ENCODE measurements at regions not wholly inside any gene's neighbourhood (a gene's known extent, or its start where the extent isn't known, plus 50 kb on each side); places are given as distances from the start of the nearest gene placed in this dataset.

GRCh38 chr11:64472593-64473455 lies 82.9 kb upstream of the SLC22A11 start:
- DNase-seq: no peak
- no peaks in the 10 kb centered on the region for H3K4me1 ChIP-seq (ENCODE audit: control extremely low read depth in 1 of 4, control insufficient read depth in 4 of 4, insufficient read depth in 4 of 4, low read length in 3 of 4)
- H3K9me3 ChIP-seq (ENCODE audit: control extremely low read depth in 1 of 5, control insufficient read depth in 4 of 5, insufficient read depth in 2 of 5, low read depth in 1 of 5, low read length in 4 of 5): peaks cover 0 to 2% (median 0%) of the 10 kb centered on the region in 5 experiments
- WGBS (ENCODE audit: insufficient coverage): 96% methylated on average over 10 of the region's 10 CpGs
- no peak overlapping the region for H3K4me3 ChIP-seq (ENCODE audit: control insufficient read depth in 1 of 7, extremely low read depth in 1 of 7, insufficient read depth in 4 of 7, low read depth in 2 of 7, low read length in 6 of 7)
- ChIA-PET POLR2A (no interaction called here), CTCF (interaction anchor here (0.8 to 1.6 kb wide), 2 partner anchors 14 to 232 kb away, joined by 3 to 4 read pairs; no protein-coding TSS in a partner anchor)
- H3K27ac ChIP-seq (ENCODE audit: insufficient read depth in 1 of 2, low read depth in 1 of 2, low read length in 2 of 2, poor library complexity in 1 of 2, severe bottlenecking in 2 of 2): no peak overlapping the region
- H3K36me3 ChIP-seq (ENCODE audit: control insufficient read depth in 4 of 4, insufficient read depth in 4 of 4, low read length in 3 of 4): no peaks in the 10 kb centered on the region
- H3K27me3 ChIP-seq (replicated peaks in 2 of 5; ENCODE audit: control insufficient read depth in 4 of 5, insufficient read depth in 5 of 5, low read length in 4 of 5): peaks cover 0 to 4% (median 0%) of the 10 kb centered on the region in 5 experiments

- Histone ChIP-seq H3K9me3 (ENCODE audit: control extremely low read depth in 1 of 5, control insufficient read depth in 4 of 5, insufficient read depth in 2 of 5, low read depth in 1 of 5, low read length in 4 of 5) (peaks cover 0 to 2% (median 0%) of the 10 kb centered on the region in 5 experiments), H3K4me1 (ENCODE audit: control extremely low read depth in 1 of 4, control insufficient read depth in 4 of 4, insufficient read depth in 4 of 4, low read length in 3 of 4) (no peaks in the 10 kb centered on the region), H3K4me3 (ENCODE audit: control insufficient read depth in 1 of 7, extremely low read depth in 1 of 7, insufficient read depth in 4 of 7, low read depth in 2 of 7, low read length in 6 of 7) (no peak overlapping the region), H3K36me3 (ENCODE audit: control insufficient read depth in 4 of 4, insufficient read depth in 4 of 4, low read length in 3 of 4) (no peaks in the 10 kb centered on the region), H3K27me3 (replicated peaks in 2 of 5; ENCODE audit: control insufficient read depth in 4 of 5, insufficient read depth in 5 of 5, low read length in 4 of 5) (peaks cover 0 to 4% (median 0%) of the 10 kb centered on the region in 5 experiments), H3K27ac (ENCODE audit: insufficient read depth in 1 of 2, low read depth in 1 of 2, low read length in 2 of 2, poor library complexity in 1 of 2, severe bottlenecking in 2 of 2) (no peak overlapping the region)
- WGBS (ENCODE audit: insufficient coverage): 97% methylated on average over 11 of the region's 11 CpGs
- DNase-seq: no peak
- ChIA-PET POLR2A (no interaction called here), CTCF (interaction anchor here (1.0 kb wide), 1 partner anchor 27 kb away, joined by 3 read pairs; no protein-coding TSS in a partner anchor)
Measured at GRCh38 chr11:64474680-64475079, 81.1 kb upstream of the SLC22A11 start.

- 95% methylated on average over 11 of the region's 11 CpGs for WGBS (ENCODE audit: insufficient coverage)
- H3K4me1 ChIP-seq (ENCODE audit: control extremely low read depth in 1 of 4, control insufficient read depth in 4 of 4, insufficient read depth in 4 of 4, low read length in 3 of 4): no peaks in the 10 kb centered on the region
- peaks cover 0 to 4% (median 0%) of the 10 kb centered on the region in 5 experiments for H3K27me3 ChIP-seq (replicated peaks in 2 of 5; ENCODE audit: control insufficient read depth in 4 of 5, insufficient read depth in 5 of 5, low read length in 4 of 5)
- ChIA-PET CTCF (no interaction called here), POLR2A (no interaction called here)
- no peak overlapping the region for H3K4me3 ChIP-seq (ENCODE audit: control insufficient read depth in 1 of 7, extremely low read depth in 1 of 7, insufficient read depth in 4 of 7, low read depth in 2 of 7, low read length in 6 of 7)
- H3K36me3 ChIP-seq (ENCODE audit: control insufficient read depth in 4 of 4, insufficient read depth in 4 of 4, low read length in 3 of 4): no peaks in the 10 kb centered on the region
- peaks cover 0 to 2% (median 0%) of the 10 kb centered on the region in 5 experiments for H3K9me3 ChIP-seq (ENCODE audit: control extremely low read depth in 1 of 5, control insufficient read depth in 4 of 5, insufficient read depth in 2 of 5, low read depth in 1 of 5, low read length in 4 of 5)
- DNase-seq: no peak
- no peak overlapping the region for H3K27ac ChIP-seq (ENCODE audit: insufficient read depth in 1 of 2, low read depth in 1 of 2, low read length in 2 of 2, poor library complexity in 1 of 2, severe bottlenecking in 2 of 2)
Measured at GRCh38 chr11:64475145-64475544, 80.6 kb upstream of the SLC22A11 start.

- no peaks in the 10 kb centered on the region for H3K36me3 ChIP-seq (ENCODE audit: control insufficient read depth in 4 of 4, insufficient read depth in 4 of 4, low read length in 3 of 4)
- DNase-seq: no peak
- H3K27me3 ChIP-seq (replicated peaks in 2 of 5; ENCODE audit: control insufficient read depth in 4 of 5, insufficient read depth in 5 of 5, low read length in 4 of 5): peaks cover 0 to 2% (median 0%) of the 10 kb centered on the region in 5 experiments
- 91% methylated on average over 6 of the region's 7 CpGs for WGBS (ENCODE audit: insufficient coverage)
- H3K9me3 ChIP-seq (ENCODE audit: control extremely low read depth in 1 of 5, control insufficient read depth in 4 of 5, insufficient read depth in 2 of 5, low read depth in 1 of 5, low read length in 4 of 5): no peaks in the 10 kb centered on the region
- no peaks in the 10 kb centered on the region for H3K4me1 ChIP-seq (ENCODE audit: control extremely low read depth in 1 of 4, control insufficient read depth in 4 of 4, insufficient read depth in 4 of 4, low read length in 3 of 4)
- no peak overlapping the region for H3K27ac ChIP-seq (ENCODE audit: insufficient read depth in 1 of 2, low read depth in 1 of 2, low read length in 2 of 2, poor library complexity in 1 of 2, severe bottlenecking in 2 of 2)
- no peak overlapping the region for H3K4me3 ChIP-seq (ENCODE audit: control insufficient read depth in 1 of 7, extremely low read depth in 1 of 7, insufficient read depth in 4 of 7, low read depth in 2 of 7, low read length in 6 of 7)
- CTCF ChIA-PET: interaction anchor here (1.0 to 1.9 kb wide), 2 partner anchors 28 to 228 kb away, joined by 3 to 6 read pairs; no protein-coding TSS in a partner anchor
- POLR2A ChIA-PET: no interaction called here
Measured at GRCh38 chr11:64476881-64477280, 78.9 kb upstream of the SLC22A11 start.

GRCh38 chr11:64477675-64478074 lies 78.1 kb upstream of the SLC22A11 start:
- POLR2A ChIA-PET: no interaction called here
- CTCF ChIA-PET: interaction anchor here (1.4 to 1.9 kb wide), 2 partner anchors 12 to 29 kb away, joined by 6 to 8 read pairs; no protein-coding TSS in a partner anchor
- H3K27ac ChIP-seq (ENCODE audit: insufficient read depth in 1 of 2, low read depth in 1 of 2, low read length in 2 of 2, poor library complexity in 1 of 2, severe bottlenecking in 2 of 2): no peak overlapping the region
- no peaks in the 10 kb centered on the region for H3K4me1 ChIP-seq (ENCODE audit: control extremely low read depth in 1 of 4, control insufficient read depth in 4 of 4, insufficient read depth in 4 of 4, low read length in 3 of 4)
- peaks cover 0 to 2% (median 0%) of the 10 kb centered on the region in 5 experiments for H3K27me3 ChIP-seq (replicated peaks in 2 of 5; ENCODE audit: control insufficient read depth in 4 of 5, insufficient read depth in 5 of 5, low read length in 4 of 5)
- 94% methylated on average over 11 of the region's 11 CpGs for WGBS (ENCODE audit: insufficient coverage)
- no peak for DNase-seq
- no peaks in the 10 kb centered on the region for H3K9me3 ChIP-seq (ENCODE audit: control extremely low read depth in 1 of 5, control insufficient read depth in 4 of 5, insufficient read depth in 2 of 5, low read depth in 1 of 5, low read length in 4 of 5)
- H3K4me3 ChIP-seq (ENCODE audit: control insufficient read depth in 1 of 7, extremely low read depth in 1 of 7, insufficient read depth in 4 of 7, low read depth in 2 of 7, low read length in 6 of 7): no peak overlapping the region
- H3K36me3 ChIP-seq (ENCODE audit: control insufficient read depth in 4 of 4, insufficient read depth in 4 of 4, low read length in 3 of 4): no peaks in the 10 kb centered on the region

GRCh38 chr11:64482588-64482987 lies 73.2 kb upstream of the SLC22A11 start:
- POLR2A ChIA-PET: no interaction called here
- DNase-seq: no peak
- Histone ChIP-seq H3K27me3 (replicated peaks in 2 of 5; ENCODE audit: control insufficient read depth in 4 of 5, insufficient read depth in 5 of 5, low read length in 4 of 5) (no peaks in the 10 kb centered on the region), H3K27ac (ENCODE audit: insufficient read depth in 1 of 2, low read depth in 1 of 2, low read length in 2 of 2, poor library complexity in 1 of 2, severe bottlenecking in 2 of 2) (no peak overlapping the region), H3K9me3 (ENCODE audit: control extremely low read depth in 1 of 5, control insufficient read depth in 4 of 5, insufficient read depth in 2 of 5, low read depth in 1 of 5, low read length in 4 of 5) (no peaks in the 10 kb centered on the region), H3K4me1 (ENCODE audit: control extremely low read depth in 1 of 4, control insufficient read depth in 4 of 4, insufficient read depth in 4 of 4, low read length in 3 of 4) (no peaks in the 10 kb centered on the region), H3K4me3 (ENCODE audit: control insufficient read depth in 1 of 7, extremely low read depth in 1 of 7, insufficient read depth in 4 of 7, low read depth in 2 of 7, low read length in 6 of 7) (no peak overlapping the region), H3K36me3 (ENCODE audit: control insufficient read depth in 4 of 4, insufficient read depth in 4 of 4, low read length in 3 of 4) (no peaks in the 10 kb centered on the region)
- CTCF ChIA-PET: interaction anchor here (0.9 kb wide), 1 partner anchor 156 kb away, joined by 3 read pairs; no protein-coding TSS in a partner anchor
- WGBS (ENCODE audit: insufficient coverage): 94% methylated on average over 3 of the region's 4 CpGs

Data from common myeloid progenitor, CD34-positive (primary cell).